Upper lobe of left lung (tissue), 4 donors: ENCODE measurements at regions not wholly inside any gene's neighbourhood (a gene's known extent, or its start where the extent isn't known, plus 50 kb on each side); places are given as distances from the start of the nearest gene placed in this dataset.

ENCODE experiments used
- EP300 ChIP-seq, 4 donors: sonication (generic); formaldehyde crosslinking; IDR thresholded peaks; one replicate each; pipeline ENCODE4 v1.5.1; 2017; ENCODE audit warnings: antibody characterized with exemption in 4 of 4, control low read depth in 2 of 4
- POLR2A ChIP-seq, 4 donors: fragments of 450-650 bp; IDR thresholded peaks; one replicate each; pipeline ENCODE4 v1.5.1; 2016 to 2017; ENCODE audit warnings: antibody characterized with exemption in 4 of 4, mild to moderate bottlenecking in 2 of 4
- POLR2AphosphoS5 ChIP-seq, 2 donors: sonication (generic); formaldehyde crosslinking; IDR thresholded peaks; one replicate each; pipeline ENCODE4 v1.5.1; 2017; ENCODE audit warnings: antibody characterized with exemption in 2 of 2
- TF ChIP-seq, protein P1 (sequence below), 6 experiments: fragments of 450-650 bp in 4 of 6; fragments of 200-600 bp in 2 of 6; sonication (generic) in 2 of 6; IDR thresholded peaks; one replicate each; pipeline ENCODE4 v1.5.1; 2016 to 2019; ENCODE audit warnings: antibody characterized with exemption in 6 of 6

DNA sequence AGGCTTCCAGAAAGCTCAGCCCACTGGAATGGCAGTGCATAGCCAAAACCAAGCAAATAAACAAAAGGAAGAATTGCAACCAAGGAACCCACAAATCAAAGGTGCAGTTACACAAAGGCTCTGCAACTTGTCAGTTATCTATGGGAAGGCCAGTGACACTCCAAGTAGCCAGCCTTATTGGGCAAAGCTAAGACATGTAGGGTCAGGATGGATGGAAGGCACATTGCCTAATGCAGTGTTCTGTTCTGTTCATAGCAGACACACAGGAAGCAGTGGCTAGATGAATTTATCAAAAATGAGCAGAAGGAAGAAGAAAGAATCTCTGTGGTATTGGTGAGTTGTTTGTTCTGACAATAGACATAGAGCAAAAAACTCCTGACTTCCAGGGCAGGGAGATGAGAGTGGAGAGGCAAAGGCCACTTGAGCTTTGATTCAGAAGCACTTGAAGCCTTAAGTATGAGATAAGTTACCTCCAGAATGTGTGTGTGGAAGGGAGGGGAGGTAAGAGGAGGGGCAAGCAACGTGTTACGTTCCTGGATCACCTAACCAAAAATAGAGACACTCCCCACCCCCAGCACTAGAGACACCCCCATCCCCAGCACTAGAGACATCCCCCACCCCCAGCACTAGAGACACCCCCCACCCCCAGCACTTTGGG is 57.9 kb upstream of the AKAP12 start:
- TF ChIP-seq, protein P1, sequence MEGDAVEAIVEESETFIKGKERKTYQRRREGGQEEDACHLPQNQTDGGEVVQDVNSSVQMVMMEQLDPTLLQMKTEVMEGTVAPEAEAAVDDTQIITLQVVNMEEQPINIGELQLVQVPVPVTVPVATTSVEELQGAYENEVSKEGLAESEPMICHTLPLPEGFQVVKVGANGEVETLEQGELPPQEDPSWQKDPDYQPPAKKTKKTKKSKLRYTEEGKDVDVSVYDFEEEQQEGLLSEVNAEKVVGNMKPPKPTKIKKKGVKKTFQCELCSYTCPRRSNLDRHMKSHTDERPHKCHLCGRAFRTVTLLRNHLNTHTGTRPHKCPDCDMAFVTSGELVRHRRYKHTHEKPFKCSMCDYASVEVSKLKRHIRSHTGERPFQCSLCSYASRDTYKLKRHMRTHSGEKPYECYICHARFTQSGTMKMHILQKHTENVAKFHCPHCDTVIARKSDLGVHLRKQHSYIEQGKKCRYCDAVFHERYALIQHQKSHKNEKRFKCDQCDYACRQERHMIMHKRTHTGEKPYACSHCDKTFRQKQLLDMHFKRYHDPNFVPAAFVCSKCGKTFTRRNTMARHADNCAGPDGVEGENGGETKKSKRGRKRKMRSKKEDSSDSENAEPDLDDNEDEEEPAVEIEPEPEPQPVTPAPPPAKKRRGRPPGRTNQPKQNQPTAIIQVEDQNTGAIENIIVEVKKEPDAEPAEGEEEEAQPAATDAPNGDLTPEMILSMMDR (IDR thresholded peaks at IDR 0.05) = no peak
- TF ChIP-seq POLR2AphosphoS5 (IDR thresholded peaks at IDR 0.05) = no peak
- no peak for TF ChIP-seq EP300 (IDR thresholded peaks at IDR 0.05)
- no peak for TF ChIP-seq POLR2A (IDR thresholded peaks at IDR 0.05)
